C4-2B (cell line): ENCODE measurements at regions not wholly inside any gene's neighbourhood (a gene's known extent, or its start where the extent isn't known, plus 50 kb on each side); places are given as distances from the start of the nearest gene placed in this dataset.

Experiments used
- ZFX ChIP-seq: fragments of 450-650 bp; IDR thresholded peaks from 2 replicates; pipeline ENCODE4 v1.6.1; 2017
- TF ChIP-seq, protein P1 (sequence below): fragments of 450-650 bp; conservative IDR thresholded peaks from 2 replicates; pipeline ENCODE4 v1.5.1; 2017; ENCODE audit warnings: mild to moderate bottlenecking

DNA sequence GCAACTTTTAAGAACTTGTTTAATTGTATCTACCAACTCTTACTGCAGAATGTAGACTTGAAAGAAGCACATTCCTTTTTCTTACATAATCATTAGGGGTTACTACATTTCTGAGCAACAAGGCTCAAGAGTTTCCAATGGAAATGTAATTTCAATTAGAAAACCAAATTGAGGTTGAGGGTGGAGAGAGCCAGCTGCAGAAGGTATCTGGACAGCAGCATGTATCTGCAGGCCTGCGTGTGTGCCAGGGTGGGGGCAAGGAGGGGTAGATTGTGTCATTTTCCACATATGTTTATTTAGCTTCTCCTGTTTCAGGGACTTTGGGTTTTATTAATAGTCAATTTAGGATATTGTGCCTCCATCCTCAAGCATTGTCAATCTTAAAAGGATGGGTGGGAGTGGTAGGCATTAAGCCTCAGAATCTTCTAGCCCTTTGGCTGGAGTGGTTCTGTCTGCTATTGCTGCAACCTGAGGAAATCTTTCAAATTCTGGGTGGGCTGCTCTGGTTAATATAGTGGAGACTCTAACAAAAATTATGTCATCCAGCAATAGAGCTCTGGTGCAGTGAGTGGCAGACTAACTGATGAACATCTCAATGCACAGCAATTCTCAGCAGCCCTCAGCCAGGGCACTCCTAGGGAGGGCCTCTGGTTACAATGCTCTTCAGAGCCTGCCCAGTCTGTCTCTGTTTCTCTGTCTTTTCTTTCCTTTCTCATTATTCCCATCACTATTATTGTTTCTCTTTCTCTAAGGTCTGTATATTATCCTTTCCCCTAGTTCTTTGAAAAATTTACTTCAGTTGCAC lies 151.4 kb downstream of the RPIA start:
- TF ChIP-seq, protein P1, sequence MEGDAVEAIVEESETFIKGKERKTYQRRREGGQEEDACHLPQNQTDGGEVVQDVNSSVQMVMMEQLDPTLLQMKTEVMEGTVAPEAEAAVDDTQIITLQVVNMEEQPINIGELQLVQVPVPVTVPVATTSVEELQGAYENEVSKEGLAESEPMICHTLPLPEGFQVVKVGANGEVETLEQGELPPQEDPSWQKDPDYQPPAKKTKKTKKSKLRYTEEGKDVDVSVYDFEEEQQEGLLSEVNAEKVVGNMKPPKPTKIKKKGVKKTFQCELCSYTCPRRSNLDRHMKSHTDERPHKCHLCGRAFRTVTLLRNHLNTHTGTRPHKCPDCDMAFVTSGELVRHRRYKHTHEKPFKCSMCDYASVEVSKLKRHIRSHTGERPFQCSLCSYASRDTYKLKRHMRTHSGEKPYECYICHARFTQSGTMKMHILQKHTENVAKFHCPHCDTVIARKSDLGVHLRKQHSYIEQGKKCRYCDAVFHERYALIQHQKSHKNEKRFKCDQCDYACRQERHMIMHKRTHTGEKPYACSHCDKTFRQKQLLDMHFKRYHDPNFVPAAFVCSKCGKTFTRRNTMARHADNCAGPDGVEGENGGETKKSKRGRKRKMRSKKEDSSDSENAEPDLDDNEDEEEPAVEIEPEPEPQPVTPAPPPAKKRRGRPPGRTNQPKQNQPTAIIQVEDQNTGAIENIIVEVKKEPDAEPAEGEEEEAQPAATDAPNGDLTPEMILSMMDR: no peak
- no peak for TF ChIP-seq ZFX
